Embryonic facial prominence (tissue), 1 donor: ENCODE measurements at regions not wholly inside any gene's neighbourhood (a gene's known extent, or its start where the extent isn't known, plus 50 kb on each side); places are given as distances from the start of the nearest gene placed in this dataset.

ENCODE experiments used
- DNase-seq: peaks from one replicate; pipeline ENCODE4 v3.0.0-alpha.2; 2016; ENCODE audit errors: extremely low spot score

- DNase-seq, result no peak
Observed at GRCh38 chr18:72360634-72361033, 183.5 kb downstream of the CBLN2 start.

DNA sequence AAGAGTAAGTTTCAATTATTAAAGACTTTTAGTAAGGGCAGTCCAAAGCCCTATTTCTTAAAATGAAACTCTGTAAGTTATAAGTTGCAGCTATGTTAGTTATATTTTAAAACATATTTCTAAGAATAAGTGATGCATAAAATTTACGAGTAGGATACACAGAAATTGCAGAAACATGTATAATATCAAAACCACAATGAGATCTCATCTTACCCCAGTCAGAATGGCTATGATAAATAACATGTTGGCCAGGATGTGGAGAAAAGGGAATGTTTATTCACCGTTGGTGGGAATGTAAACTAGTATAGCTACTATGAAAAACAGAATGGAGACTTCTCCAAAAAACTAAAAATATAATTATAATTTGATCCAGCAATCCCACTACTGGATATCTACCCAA, 201.2 kb downstream of the CBLN2 start:
- DNase-seq, result peak; percentile 37

- no peak for DNase-seq
Observed at GRCh38 chr18:72339976-72340375, 204.2 kb downstream of the CBLN2 start.

GRCh38 chr18:72336786-72337185, 207.4 kb downstream of the CBLN2 start:
- no peak for DNase-seq

DNA sequence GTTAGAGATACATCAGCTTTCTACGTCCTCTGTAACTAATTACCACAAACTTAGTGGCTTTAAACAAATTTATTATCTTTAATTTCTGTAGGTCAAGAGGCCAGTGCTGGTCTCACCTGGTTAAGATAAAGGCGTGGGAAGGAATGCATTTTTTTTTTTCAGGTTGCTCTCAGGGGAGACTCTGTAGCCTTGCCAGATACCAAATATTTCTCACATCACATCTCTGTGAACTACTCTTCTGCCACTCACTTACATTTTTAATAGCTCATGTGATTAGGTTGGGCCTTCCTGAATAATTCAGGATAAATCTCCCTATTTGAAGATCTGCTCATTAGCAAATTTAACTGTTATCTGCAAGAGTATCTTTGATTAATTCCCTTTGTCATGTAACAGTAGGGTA, 214.6 kb downstream of the CBLN2 start:
- no peak for DNase-seq

DNA sequence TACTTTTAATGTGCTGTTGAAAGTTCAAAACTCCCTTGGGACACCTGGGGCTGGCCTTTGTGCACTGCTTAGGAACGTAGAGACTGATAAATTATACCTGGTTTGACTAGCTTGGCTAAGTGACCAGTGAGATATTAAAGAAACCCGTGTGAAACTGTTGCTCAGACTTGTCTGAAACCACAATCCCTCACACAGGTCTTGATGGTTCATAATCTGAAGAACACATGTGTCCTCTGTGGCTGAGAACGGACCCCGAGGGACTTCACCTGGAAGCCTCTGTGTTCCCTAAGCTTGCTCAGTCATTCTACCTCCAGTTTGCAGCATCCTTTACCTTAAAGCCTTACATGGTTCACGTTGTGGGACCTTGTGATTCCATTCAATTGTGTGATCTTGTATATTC, 218.8 kb downstream of the CBLN2 start:
- no peak for DNase-seq

DNA sequence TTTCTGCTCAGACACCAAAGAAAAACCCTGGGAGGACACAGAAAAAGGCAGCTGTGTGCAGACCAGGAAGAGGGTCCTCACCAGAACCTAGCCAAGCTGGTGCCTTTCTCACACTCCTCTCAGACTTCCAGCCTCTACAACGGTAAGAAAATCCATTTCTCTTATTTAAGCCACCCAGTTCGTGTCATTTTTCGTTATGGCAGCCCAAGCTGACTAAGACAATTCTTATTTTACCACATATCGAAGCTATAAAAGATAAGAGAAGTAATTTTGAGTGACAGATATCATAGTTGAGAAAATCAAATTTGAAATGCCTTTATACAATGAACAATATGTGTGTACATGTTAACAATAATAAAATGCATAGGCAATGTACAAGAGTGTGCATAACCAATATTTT, 219.5 kb downstream of the CBLN2 start:
- DNase-seq, result no peak

GRCh38 chr18:72316497-72316896, 227.6 kb downstream of the CBLN2 start:
- no peak for DNase-seq

GRCh38 chr18:72283148-72283925, 260.8 kb downstream of the CBLN2 start:
- DNase-seq, result no peak

DNA sequence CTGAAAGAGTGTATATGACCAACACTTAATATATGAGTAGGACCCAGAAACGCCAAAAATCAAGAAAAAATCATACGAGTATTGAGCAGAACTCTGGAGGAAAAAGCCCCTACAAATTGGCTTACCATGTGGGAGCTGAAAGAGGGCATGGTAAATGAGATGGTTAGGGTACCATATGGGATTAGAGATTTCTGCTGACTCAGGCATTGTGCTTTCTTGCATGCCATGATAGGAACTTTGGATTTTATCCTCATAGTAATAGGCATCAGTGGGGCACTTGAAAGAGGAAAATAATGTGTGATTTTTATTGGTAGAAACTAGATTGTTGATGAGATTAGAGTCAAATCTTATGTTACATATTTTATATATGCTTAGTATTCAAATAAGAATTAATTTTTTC, 271.1 kb downstream of the CBLN2 start:
- DNase-seq, result no peak

DNA sequence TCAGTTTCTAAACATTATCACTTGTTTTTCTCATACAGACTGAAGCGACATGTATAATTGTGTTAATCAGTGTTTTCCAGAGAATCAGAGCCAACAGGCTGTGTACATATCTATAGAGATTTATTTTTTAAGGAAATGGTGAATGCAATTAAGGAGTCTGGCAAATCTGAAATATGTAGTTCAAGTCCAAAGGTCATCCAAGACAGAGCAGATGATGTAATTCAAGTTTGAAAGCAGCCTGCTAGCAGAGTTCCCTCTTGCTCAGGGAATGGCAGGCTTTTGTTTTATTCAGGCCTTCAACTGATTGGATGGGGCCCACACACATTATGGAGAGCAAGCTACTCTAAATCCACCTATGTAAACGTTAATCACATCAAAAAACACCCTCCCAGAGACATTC, 282.6 kb downstream of the CBLN2 start:
- no peak for DNase-seq

- no peak for DNase-seq
Observed at GRCh38 chr18:72246076-72246475, 298.1 kb downstream of the CBLN2 start.

- DNase-seq, result no peak
Observed at GRCh38 chr18:72235422-72235821, 308.7 kb downstream of the CBLN2 start.

GRCh38 chr18:72233106-72233505, 311.0 kb downstream of the CBLN2 start:
- DNase-seq, result no peak

GRCh38 chr18:72232644-72233043, 311.5 kb downstream of the CBLN2 start:
- DNase-seq, result no peak

DNA sequence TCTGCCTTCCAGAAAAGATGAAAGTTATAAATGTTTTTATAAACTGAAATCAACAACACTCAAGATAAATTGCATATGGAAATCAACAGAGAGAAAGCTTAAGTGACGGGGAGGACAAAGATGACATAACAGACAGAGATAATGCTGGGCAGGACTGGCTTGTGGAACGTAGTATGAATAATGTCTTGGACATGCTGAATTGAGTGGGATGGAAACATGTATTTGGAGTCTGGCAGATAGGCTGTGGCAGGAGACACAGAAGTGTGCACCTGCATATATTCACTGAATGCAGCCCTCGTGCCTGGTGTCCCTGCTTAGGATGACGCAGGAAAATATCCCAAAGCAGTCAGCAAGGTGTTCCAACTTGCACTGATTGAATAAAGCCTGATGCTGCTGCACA, 318.2 kb downstream of the CBLN2 start:
- no peak for DNase-seq

GRCh38 chr18:72223733-72224132, 320.4 kb downstream of the CBLN2 start:
- no peak for DNase-seq

GRCh38 chr18:72208920-72209676, 335.0 kb downstream of the CBLN2 start:
- DNase-seq, result no peak

- DNase-seq, result no peak
Observed at GRCh38 chr18:72207280-72207679, 336.9 kb downstream of the CBLN2 start.

- DNase-seq, result no peak
Observed at GRCh38 chr18:72206814-72207213, 337.3 kb downstream of the CBLN2 start.

GRCh38 chr18:72201032-72201431, 343.1 kb downstream of the CBLN2 start:
- DNase-seq, result no peak

DNA sequence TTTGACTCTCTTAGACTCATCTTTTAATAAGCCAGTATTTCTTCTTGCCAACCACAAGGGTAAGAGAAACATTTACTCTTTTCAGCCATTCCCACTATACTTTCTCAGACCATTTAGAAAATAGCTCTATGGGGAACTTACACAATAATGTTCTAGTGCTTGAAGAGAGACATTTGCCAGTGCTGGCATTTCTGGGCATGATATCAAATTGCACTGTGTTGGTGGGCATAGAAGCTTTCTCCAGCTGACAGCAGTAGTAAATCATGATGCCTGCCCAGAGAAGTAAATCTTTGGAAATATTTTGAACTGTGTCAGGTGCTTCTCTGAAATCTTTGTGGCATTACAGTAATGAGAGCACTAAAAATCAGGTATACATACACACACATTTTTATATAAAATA, 346.6 kb downstream of the CBLN2 start:
- DNase-seq, result no peak

- DNase-seq, result no peak
Observed at GRCh38 chr18:72194072-72194471, 350.1 kb downstream of the CBLN2 start.
